Skeletal muscle satellite cell (primary cell): ENCODE measurements at regions not wholly inside any gene's neighbourhood (a gene's known extent, or its start where the extent isn't known, plus 50 kb on each side); places are given as distances from the start of the nearest gene placed in this dataset.

Source experiments
- H3K27me3 ChIP-seq: 2 replicates; pipeline ENCODE4 v1.7.0; 2013; ENCODE audit warnings: low read length; ENCODE audit not compliant: control insufficient read depth, insufficient read depth
- H3K36me3 ChIP-seq: 2 replicates; pipeline ENCODE4 v1.7.0; 2013; ENCODE audit warnings: mild to moderate bottlenecking, control low read depth, low read length; ENCODE audit not compliant: insufficient read depth
- H3K4me1 ChIP-seq: 2 replicates; pipeline ENCODE4 v1.7.0; 2013; ENCODE audit warnings: low read length; ENCODE audit not compliant: control insufficient read depth, insufficient read depth
- H3K4me2 ChIP-seq: 2 replicates; pipeline ENCODE4 v1.7.0; 2013; ENCODE audit warnings: mild to moderate bottlenecking, low read length
- H3K4me3 ChIP-seq: 2 replicates; pipeline ENCODE4 v1.7.0; 2013; ENCODE audit warnings: low read length
- H3K9ac ChIP-seq: 2 replicates; pipeline ENCODE4 v1.7.0; 2013; ENCODE audit warnings: mild to moderate bottlenecking, low read depth, low read length, moderate library complexity
- H3K9me3 ChIP-seq: replicated peaks from 2 replicates; pipeline ENCODE4 v1.7.0; 2013; ENCODE audit warnings: mild to moderate bottlenecking, control low read depth, low read length

- Histone ChIP-seq H3K9ac (no peak overlapping the region), H3K4me2 (no peak overlapping the region), H3K4me1 (peaks cover 19% of the 10 kb centered on the region), H3K4me3 (no peak overlapping the region), H3K9me3 (no peaks in the 10 kb centered on the region), H3K36me3 (no peaks in the 10 kb centered on the region), H3K27me3 (no peaks in the 10 kb centered on the region)
These were observed 1187.3 kb upstream of the TMEM132C start for GRCh38 chr12:127079636-127080035.

DNA sequence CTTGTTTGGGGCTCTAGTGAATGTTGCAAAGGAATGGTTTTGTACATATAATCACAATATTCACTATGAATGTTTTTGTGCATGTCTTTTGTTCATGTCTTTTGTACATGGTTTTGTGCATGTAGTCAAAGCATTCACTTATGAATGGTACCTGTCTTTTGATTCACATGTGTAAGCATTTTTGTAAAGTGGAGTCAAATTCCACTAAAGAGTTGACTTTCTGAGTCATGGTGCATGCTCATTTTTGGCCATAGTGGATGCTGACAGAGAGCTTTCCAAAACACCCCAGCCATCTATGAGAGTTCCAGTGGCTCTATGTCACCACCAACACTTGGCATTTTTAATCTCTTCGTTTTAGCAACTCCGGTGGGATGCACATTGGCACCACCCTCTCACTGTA, 1185.9 kb upstream of the TMEM132C start:
- peaks cover 21% of the 10 kb centered on the region for H3K4me1 ChIP-seq
- no peaks in the 10 kb centered on the region for H3K9me3 ChIP-seq
- H3K27me3 ChIP-seq: no peaks in the 10 kb centered on the region
- H3K4me3 ChIP-seq: no peak overlapping the region
- no peak overlapping the region for H3K4me2 ChIP-seq
- no peaks in the 10 kb centered on the region for H3K36me3 ChIP-seq
- no peak overlapping the region for H3K9ac ChIP-seq

- Histone ChIP-seq H3K4me2 (peak overlapping the region; percentile 84), H3K36me3 (no peaks in the 10 kb centered on the region), H3K4me3 (peak overlapping the region; percentile 65), H3K4me1 (peaks cover 21% of the 10 kb centered on the region), H3K9ac (peak overlapping the region; percentile 75), H3K9me3 (no peaks in the 10 kb centered on the region), H3K27me3 (no peaks in the 10 kb centered on the region)
These were observed 1183.7 kb upstream of the TMEM132C start for GRCh38 chr12:127083008-127083949.

DNA sequence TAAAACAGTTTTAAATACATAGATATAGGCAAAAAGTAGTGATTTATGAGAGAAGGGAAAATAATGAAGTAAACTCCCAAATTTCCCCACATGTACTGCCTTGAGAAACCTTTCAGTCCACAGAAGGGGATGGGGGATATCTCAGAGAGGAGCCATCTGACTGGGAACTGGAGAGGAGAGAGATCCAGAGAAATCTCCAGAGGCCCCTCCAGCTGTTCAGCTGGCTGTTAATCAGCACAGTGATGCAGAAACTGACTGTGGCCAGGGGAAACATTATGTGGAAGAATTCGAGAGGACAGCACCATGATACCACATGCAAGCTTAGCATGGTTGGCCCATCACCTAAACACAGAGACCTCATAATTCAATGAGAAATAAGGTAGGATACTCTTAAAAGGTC, 1165.9 kb upstream of the TMEM132C start:
- Histone ChIP-seq H3K9me3 (no peaks in the 10 kb centered on the region), H3K4me3 (no peak overlapping the region), H3K4me1 (no peaks in the 10 kb centered on the region), H3K27me3 (no peaks in the 10 kb centered on the region), H3K9ac (no peak overlapping the region), H3K36me3 (no peaks in the 10 kb centered on the region), H3K4me2 (no peak overlapping the region)

DNA sequence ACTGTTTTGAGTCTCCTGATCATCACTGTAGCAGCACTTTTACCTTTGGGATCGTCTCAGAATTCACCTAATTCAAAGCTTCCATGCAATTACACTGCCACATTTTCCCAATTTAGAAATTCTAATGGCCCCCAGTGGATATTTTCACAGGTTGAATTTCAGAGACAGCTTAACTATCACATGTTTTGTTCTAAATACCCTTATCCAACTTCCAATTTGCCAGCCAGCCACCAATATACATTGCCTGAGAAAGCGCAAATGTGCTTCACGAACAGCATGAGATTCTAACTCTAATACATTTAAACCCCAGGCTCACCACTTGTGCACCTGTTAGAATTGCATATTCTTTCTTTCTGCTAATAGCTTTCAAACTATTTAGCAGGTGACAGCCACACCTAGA, 1160.9 kb upstream of the TMEM132C start:
- H3K36me3 ChIP-seq: no peaks in the 10 kb centered on the region
- no peak overlapping the region for H3K9ac ChIP-seq
- H3K27me3 ChIP-seq: no peaks in the 10 kb centered on the region
- H3K9me3 ChIP-seq: no peaks in the 10 kb centered on the region
- H3K4me3 ChIP-seq: no peak overlapping the region
- H3K4me2 ChIP-seq: no peak overlapping the region
- peaks cover 8% of the 10 kb centered on the region for H3K4me1 ChIP-seq

GRCh38 chr12:127106697-127107096, 1160.3 kb upstream of the TMEM132C start:
- peaks cover 8% of the 10 kb centered on the region for H3K4me1 ChIP-seq

DNA sequence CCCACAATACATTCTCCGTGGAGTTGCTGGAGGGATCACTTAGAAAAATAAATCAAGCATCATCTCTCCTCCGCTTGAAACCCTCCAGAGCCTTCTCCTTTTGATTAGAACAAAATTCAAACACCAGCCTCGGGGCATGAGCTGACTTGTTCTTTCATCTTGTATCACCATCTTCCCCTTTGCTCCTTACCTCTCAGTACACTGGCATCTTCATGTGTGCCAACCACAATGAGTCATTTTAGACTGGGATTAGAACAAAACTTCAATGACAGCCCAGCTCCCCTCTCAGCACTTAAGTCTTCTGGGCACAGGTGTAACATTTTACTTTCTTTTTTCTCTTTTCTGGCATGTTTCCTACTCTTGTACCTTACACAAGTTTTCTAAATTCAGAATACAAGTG, 1159.2 kb upstream of the TMEM132C start:
- peaks cover 8% of the 10 kb centered on the region for H3K4me1 ChIP-seq
- H3K27me3 ChIP-seq: no peaks in the 10 kb centered on the region
- H3K9me3 ChIP-seq: no peaks in the 10 kb centered on the region
- no peaks in the 10 kb centered on the region for H3K36me3 ChIP-seq
- no peak overlapping the region for H3K4me3 ChIP-seq
- H3K9ac ChIP-seq: no peak overlapping the region
- H3K4me2 ChIP-seq: no peak overlapping the region

More at GRCh38 chr12:127106697-127107096, 1160.3 kb upstream of the TMEM132C start:
- H3K9me3 ChIP-seq: no peaks in the 10 kb centered on the region
- no peaks in the 10 kb centered on the region for H3K27me3 ChIP-seq
- H3K4me3 ChIP-seq: no peak overlapping the region
- no peak overlapping the region for H3K9ac ChIP-seq
- H3K36me3 ChIP-seq: no peaks in the 10 kb centered on the region
- no peak overlapping the region for H3K4me2 ChIP-seq

DNA sequence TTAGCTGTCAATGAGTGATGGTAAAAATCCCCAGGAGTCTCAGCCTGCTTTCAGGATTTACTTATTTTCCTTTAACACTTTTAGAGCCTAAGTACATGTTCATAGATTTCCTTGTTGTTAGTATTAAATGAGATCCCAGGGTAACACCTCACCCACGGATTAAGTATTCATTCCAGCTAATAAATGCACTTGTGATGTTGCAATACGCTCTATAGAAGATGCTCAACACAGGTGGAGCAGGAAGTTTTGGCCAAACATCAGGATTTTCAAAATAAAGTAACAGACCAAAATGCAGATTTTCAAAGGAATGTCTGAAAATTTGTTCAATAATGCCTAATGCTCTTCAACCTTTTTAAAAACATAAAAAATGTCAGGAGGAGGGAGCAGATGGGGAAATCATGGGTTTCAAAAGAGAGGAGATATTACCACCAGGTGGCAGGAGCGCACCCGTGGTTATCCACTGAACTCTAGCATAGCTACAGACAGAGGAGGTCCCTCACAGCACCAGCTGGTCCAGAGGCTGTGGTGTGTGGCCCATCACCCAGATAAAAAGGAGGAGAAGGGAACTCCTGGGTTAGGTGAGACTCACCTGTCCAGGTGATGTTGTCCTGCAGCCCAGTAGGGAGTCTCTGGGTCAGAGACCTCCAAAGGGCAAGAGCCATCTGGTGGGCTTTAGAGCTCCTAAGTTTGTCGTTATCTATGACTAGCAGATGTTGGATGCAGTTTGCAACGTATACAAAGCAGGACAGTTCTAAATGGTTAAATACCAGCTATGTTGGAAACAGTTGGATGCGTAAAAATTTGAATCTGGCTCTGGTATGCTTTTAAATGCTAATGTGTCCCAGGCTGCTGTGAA, 1158.4 kb upstream of the TMEM132C start:
- peaks cover 8% of the 10 kb centered on the region for H3K4me1 ChIP-seq
- H3K9ac ChIP-seq: no peak overlapping the region
- H3K27me3 ChIP-seq: no peaks in the 10 kb centered on the region
- no peaks in the 10 kb centered on the region for H3K36me3 ChIP-seq
- H3K4me3 ChIP-seq: no peak overlapping the region
- no peaks in the 10 kb centered on the region for H3K9me3 ChIP-seq
- no peak overlapping the region for H3K4me2 ChIP-seq

GRCh38 chr12:127113945-127114344, 1153.0 kb upstream of the TMEM132C start:
- H3K4me1 ChIP-seq: no peaks in the 10 kb centered on the region
- H3K27me3 ChIP-seq: peaks cover 4% of the 10 kb centered on the region
- no peak overlapping the region for H3K9ac ChIP-seq
- H3K36me3 ChIP-seq: no peaks in the 10 kb centered on the region
- H3K4me2 ChIP-seq: no peak overlapping the region
- H3K9me3 ChIP-seq: no peaks in the 10 kb centered on the region
- no peak overlapping the region for H3K4me3 ChIP-seq

DNA sequence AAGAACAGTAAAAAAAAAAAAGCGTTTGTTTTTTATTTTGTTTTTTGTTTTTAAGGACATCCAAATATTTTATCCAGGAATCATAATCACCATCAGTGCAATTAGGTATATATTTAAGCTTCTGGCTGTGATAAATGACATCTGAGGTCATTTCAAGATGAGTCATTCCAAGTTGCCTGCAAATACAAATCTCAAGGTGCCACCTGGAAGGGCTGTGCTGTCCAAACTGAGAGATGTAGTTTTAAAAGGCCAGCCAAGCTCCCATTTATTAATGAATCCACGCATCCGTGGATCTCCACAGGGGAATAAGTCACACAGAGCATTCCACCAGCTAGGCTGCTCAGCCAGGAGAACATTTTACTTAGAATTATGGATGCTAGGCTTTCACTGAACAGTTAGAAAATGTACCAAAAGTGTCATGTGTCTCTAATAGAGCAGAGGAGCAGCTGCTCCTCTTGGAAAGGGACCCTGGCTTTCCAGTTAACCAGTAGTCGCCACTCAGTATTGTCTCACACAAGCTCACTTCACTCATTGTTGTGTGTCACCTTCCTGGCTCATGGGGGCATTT, 1151.4 kb upstream of the TMEM132C start:
- Histone ChIP-seq H3K27me3 (peaks cover 4% of the 10 kb centered on the region), H3K4me1 (no peaks in the 10 kb centered on the region), H3K4me3 (no peak overlapping the region), H3K9ac (no peak overlapping the region), H3K9me3 (no peaks in the 10 kb centered on the region), H3K36me3 (no peaks in the 10 kb centered on the region), H3K4me2 (no peak overlapping the region)

DNA sequence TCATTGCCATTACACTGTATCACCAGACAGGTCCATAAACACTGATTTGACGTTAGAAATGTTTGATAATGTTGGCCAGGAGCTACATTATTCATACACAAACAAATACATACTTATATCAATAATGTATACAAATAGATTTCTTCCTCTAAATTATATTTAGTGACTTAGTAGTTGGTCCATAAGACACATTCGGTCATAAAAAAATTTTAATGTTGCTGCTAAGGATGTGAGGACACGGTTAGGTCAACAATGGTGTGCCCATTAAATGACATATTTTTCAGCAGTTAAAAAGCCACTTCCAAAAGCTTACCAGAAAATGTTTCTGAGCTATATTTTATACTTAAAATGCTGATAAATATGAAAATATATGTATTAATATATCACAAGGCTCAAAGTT, 1148.7 kb upstream of the TMEM132C start:
- Histone ChIP-seq H3K4me1 (no peaks in the 10 kb centered on the region), H3K4me2 (no peak overlapping the region), H3K4me3 (no peak overlapping the region), H3K27me3 (peaks cover 4% of the 10 kb centered on the region), H3K9ac (no peak overlapping the region), H3K9me3 (no peaks in the 10 kb centered on the region), H3K36me3 (no peaks in the 10 kb centered on the region)
